ENCODE measurements at regions not wholly inside any gene's neighbourhood (a gene's known extent, or its start where the extent isn't known, plus 50 kb on each side); places are given as distances from the start of the nearest gene placed in this dataset.
"Not testable (repeated sequence)": the region's sequence is repeated elsewhere in the genome, so short reads cannot be mapped to it uniquely, and the experiment has no call there.

DNA sequence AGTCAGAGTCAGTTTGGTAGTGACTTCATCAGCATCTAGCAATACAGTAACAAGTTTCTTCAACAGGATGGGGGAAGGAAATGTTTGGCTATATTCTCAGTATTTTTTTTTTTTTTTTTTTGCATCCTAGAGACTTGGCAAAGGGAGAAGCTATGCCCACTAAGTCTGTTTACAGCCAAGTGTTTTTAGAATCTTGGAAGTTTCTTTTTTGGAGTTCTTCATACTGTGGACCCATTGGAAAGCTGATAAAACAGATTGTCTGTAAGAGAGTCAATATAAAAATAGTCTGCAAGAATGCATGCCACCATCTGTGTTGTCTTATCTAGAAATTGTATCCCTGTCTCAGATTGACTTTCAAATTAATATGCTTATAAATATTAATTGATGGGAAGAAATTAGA is 171.2 kb downstream of the ADCYAP1 start:
- no peak overlapping the region for H3K27ac Mint-ChIP-seq
- H3K36me3 Mint-ChIP-seq (ENCODE audit: low read depth): no peaks in the 10 kb centered on the region
- no peaks in the 10 kb centered on the region for H3K9me3 Mint-ChIP-seq
- no peak for DNase-seq (ENCODE audit: low spot score)
- no peaks in the 10 kb centered on the region for H3K4me1 Mint-ChIP-seq (ENCODE audit: low read depth)
- no peaks in the 10 kb centered on the region for H3K27me3 Mint-ChIP-seq (ENCODE audit: low read depth)
- H3K4me3 Mint-ChIP-seq: no peak overlapping the region

- Mint-ChIP-seq H3K4me3 (no peak overlapping the region), H3K27me3 (ENCODE audit: low read depth) (no peaks in the 10 kb centered on the region), H3K9me3 (no peaks in the 10 kb centered on the region), H3K36me3 (ENCODE audit: low read depth) (no peaks in the 10 kb centered on the region), H3K27ac (no peak overlapping the region), H3K4me1 (ENCODE audit: low read depth) (no peaks in the 10 kb centered on the region)
- DNase-seq (ENCODE audit: low spot score): no peak
These were observed 173.6 kb downstream of the ADCYAP1 start for GRCh38 chr18:1078301-1078700.

GRCh38 chr18:1083675-1084074 is 179.0 kb downstream of the ADCYAP1 start:
- not testable (repeated sequence) for H3K27me3 Mint-ChIP-seq (ENCODE audit: low read depth); DNase-seq (ENCODE audit: low spot score); H3K4me3 Mint-ChIP-seq; H3K4me1 Mint-ChIP-seq (ENCODE audit: low read depth); H3K36me3 Mint-ChIP-seq (ENCODE audit: low read depth); H3K27ac Mint-ChIP-seq; H3K9me3 Mint-ChIP-seq

DNA sequence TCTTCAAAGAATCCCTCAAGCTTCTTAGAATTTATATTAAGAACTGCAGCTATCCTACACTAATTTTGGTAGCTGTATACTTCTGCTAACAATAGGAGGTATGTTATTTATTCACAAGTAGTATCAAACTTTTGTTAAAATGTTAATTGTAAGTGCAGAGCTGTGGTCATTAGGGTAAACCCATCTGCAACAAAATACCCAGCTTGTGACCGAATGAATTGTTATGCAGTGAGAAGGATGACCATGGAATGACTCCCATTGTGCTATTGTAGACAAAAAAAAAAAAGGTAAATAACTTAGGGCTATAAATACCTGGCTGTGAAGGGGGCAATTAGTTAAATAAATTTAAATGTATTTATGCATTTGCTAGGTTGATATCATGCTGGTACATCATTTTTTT is 186.1 kb downstream of the ADCYAP1 start:
- Mint-ChIP-seq H3K4me1 (ENCODE audit: low read depth) (no peaks in the 10 kb centered on the region), H3K36me3 (ENCODE audit: low read depth) (no peaks in the 10 kb centered on the region), H3K9me3 (peaks cover 13% of the 10 kb centered on the region), H3K4me3 (no peak overlapping the region), H3K27ac (no peak overlapping the region), H3K27me3 (ENCODE audit: low read depth) (no peaks in the 10 kb centered on the region)
- DNase-seq (ENCODE audit: low spot score): no peak

DNA sequence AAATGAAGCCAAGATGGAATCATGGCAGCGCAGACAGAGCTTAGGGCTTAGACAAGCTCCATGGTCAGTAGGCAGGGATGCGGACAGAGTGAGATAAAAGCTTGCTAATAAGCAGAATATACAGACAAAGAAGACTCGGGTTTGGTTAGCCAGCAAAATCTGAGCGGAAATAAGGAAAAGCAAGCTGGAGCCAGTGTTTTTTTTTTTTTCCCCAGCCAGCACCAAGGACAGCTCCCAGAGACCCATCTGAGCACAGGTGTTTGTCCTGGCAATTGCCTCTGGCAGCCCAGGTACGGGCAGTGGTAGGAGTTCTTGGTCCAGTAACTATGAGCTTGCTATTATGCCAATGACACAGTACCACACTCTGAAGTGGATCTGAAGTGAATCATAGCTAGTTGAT is 187.6 kb downstream of the ADCYAP1 start:
- Mint-ChIP-seq H3K4me3 (no peak overlapping the region), H3K9me3 (peaks cover 15% of the 10 kb centered on the region), H3K36me3 (ENCODE audit: low read depth) (no peaks in the 10 kb centered on the region), H3K27ac (no peak overlapping the region), H3K27me3 (ENCODE audit: low read depth) (no peaks in the 10 kb centered on the region), H3K4me1 (ENCODE audit: low read depth) (no peaks in the 10 kb centered on the region)
- DNase-seq (ENCODE audit: low spot score): no peak

GRCh38 chr18:1094409-1094808 is 189.7 kb downstream of the ADCYAP1 start:
- no peaks in the 10 kb centered on the region for H3K27me3 Mint-ChIP-seq (ENCODE audit: low read depth)
- no peak for DNase-seq (ENCODE audit: low spot score)
- H3K4me1 Mint-ChIP-seq (ENCODE audit: low read depth): no peaks in the 10 kb centered on the region
- H3K9me3 Mint-ChIP-seq: peaks cover 15% of the 10 kb centered on the region
- no peak overlapping the region for H3K4me3 Mint-ChIP-seq
- H3K36me3 Mint-ChIP-seq (ENCODE audit: low read depth): no peaks in the 10 kb centered on the region
- H3K27ac Mint-ChIP-seq: no peak overlapping the region

DNA sequence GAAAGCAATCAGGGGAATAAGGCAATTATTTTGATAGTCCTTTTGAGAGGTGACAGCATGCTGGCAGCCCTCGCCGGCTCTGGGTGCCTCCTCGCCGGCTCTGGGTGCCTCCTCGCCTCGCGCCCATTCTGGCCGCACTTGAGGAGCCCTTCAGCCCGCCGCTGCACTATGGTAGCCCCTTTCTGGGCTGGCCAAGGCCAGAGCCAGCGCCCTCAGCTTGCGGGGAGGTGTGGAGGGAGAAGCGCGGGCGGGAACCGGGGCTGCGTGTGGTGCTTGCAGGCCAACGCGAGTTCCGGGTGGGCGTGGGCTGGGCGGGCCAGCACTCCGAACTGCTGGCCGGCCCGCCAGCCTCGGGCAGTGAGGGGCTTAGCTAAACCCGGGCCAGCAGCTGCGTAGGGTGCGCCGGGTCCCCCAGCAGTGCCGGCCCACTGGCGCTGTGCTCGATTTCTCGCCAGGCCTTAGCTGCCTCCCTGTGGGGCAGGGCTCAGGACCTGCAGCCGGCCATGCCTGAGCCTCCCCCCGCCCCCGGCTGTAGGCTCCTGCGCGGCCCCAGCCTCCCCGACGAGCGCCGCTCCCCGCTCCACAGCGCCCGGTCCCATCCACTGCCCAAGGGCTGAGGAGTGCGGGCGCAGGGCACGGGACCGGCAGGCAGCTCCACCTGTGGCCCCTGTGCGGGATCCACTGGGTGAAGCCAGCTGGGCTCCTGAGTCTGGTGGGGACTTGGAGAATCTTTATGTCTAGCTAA is 193.5 kb downstream of the ADCYAP1 start:
- H3K9me3 Mint-ChIP-seq: peaks cover 23% of the 10 kb centered on the region
- DNase-seq (ENCODE audit: low spot score); H3K27ac Mint-ChIP-seq; H3K4me3 Mint-ChIP-seq; H3K4me1 Mint-ChIP-seq (ENCODE audit: low read depth); H3K36me3 Mint-ChIP-seq (ENCODE audit: low read depth); H3K27me3 Mint-ChIP-seq (ENCODE audit: low read depth): not testable (repeated sequence)

GRCh38 chr18:1102848-1103247 is 198.2 kb downstream of the ADCYAP1 start:
- Mint-ChIP-seq H3K36me3 (ENCODE audit: low read depth) (no peaks in the 10 kb centered on the region), H3K27ac (no peak overlapping the region), H3K4me1 (ENCODE audit: low read depth) (no peaks in the 10 kb centered on the region), H3K9me3 (peaks cover 15% of the 10 kb centered on the region), H3K27me3 (ENCODE audit: low read depth) (no peaks in the 10 kb centered on the region), H3K4me3 (no peak overlapping the region)
- DNase-seq (ENCODE audit: low spot score): no peak

DNA sequence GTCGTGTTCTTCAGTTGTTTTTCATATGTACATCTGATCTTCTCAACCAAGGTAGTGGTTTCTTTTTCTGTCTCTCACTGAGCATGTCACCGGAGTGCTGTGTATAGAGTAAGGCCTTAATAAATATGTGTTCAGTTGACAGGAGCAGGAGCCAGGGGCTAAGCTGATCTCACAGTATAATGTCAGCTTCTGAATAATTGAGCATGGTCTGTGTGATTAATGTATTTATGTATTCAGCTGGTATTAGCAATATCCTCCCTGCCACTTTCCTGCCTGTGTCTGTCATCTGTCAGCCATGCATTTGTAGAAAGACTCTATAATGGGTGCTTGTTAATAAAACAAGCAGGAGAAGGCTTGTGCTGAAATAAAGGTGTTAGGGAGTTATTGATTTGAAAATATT is 198.9 kb downstream of the ADCYAP1 start:
- no peak for DNase-seq (ENCODE audit: low spot score)
- Mint-ChIP-seq H3K27me3 (ENCODE audit: low read depth) (no peaks in the 10 kb centered on the region), H3K4me3 (no peak overlapping the region), H3K36me3 (ENCODE audit: low read depth) (no peaks in the 10 kb centered on the region), H3K4me1 (ENCODE audit: low read depth) (no peaks in the 10 kb centered on the region), H3K9me3 (peaks cover 15% of the 10 kb centered on the region), H3K27ac (no peak overlapping the region)

GRCh38 chr18:1104181-1104881 is 199.7 kb downstream of the ADCYAP1 start:
- Mint-ChIP-seq H3K4me1 (ENCODE audit: low read depth) (no peaks in the 10 kb centered on the region), H3K9me3 (peaks cover 12% of the 10 kb centered on the region), H3K4me3 (no peak overlapping the region), H3K27me3 (ENCODE audit: low read depth) (no peaks in the 10 kb centered on the region), H3K27ac (no peak overlapping the region), H3K36me3 (ENCODE audit: low read depth) (no peaks in the 10 kb centered on the region)
- no peak for DNase-seq (ENCODE audit: low spot score)

GRCh38 chr18:1124495-1124894 is 219.8 kb downstream of the ADCYAP1 start:
- Mint-ChIP-seq H3K9me3 (peaks cover 18% of the 10 kb centered on the region), H3K36me3 (ENCODE audit: low read depth) (no peaks in the 10 kb centered on the region), H3K27me3 (ENCODE audit: low read depth) (no peaks in the 10 kb centered on the region), H3K4me3 (no peak overlapping the region), H3K4me1 (ENCODE audit: low read depth) (no peaks in the 10 kb centered on the region), H3K27ac (no peak overlapping the region)
- no peak for DNase-seq (ENCODE audit: low spot score)

DNA sequence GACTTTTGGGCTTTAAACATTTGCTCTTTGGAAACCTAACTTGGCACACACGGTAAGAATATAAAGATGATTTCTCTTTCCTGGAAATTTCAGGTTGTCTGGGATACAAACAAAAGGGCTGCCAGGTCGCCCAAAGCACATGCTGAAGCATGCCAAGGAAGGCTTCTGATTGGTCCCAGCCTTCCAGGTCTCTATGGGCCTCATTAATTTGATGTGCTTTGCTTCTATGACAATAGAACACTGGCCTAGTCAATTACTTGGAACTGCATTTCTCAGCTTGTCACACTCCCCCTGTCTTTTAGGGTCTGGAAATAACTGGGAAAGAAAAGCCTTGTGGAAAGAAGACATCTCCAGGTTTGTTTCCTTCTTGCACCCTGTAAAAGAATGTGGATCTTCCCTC is 228.9 kb downstream of the ADCYAP1 start:
- no peak for DNase-seq (ENCODE audit: low spot score)
- no peaks in the 10 kb centered on the region for H3K36me3 Mint-ChIP-seq (ENCODE audit: low read depth)
- no peak overlapping the region for H3K27ac Mint-ChIP-seq
- no peak overlapping the region for H3K4me3 Mint-ChIP-seq
- no peaks in the 10 kb centered on the region for H3K27me3 Mint-ChIP-seq (ENCODE audit: low read depth)
- peaks cover 10% of the 10 kb centered on the region for H3K9me3 Mint-ChIP-seq
- H3K4me1 Mint-ChIP-seq (ENCODE audit: low read depth): no peaks in the 10 kb centered on the region

DNA sequence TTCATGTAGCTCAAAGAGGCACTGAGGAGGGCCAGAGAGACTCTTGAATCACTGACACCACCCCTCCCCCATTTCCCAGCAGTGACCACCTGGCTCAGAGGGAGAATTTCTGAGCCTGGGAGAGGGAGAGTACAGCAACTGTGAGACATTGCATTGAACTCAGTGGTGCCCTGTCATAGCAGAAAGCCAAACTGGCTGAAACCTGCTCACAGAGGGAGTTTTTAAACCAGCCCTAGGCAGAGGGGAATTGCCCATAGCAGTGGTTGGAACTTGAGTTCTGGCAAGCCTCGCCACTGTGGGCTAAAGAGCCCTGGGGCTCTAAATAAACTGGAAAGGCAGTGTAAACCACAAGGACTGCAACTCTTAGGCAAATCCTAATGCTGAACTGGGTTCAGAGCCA is 243.1 kb downstream of the ADCYAP1 start:
- H3K4me1 Mint-ChIP-seq (ENCODE audit: low read depth): no peaks in the 10 kb centered on the region
- H3K9me3 Mint-ChIP-seq: peaks cover 39% of the 10 kb centered on the region
- no peak overlapping the region for H3K27ac Mint-ChIP-seq
- no peak overlapping the region for H3K4me3 Mint-ChIP-seq
- H3K27me3 Mint-ChIP-seq (ENCODE audit: low read depth): no peaks in the 10 kb centered on the region
- no peak for DNase-seq (ENCODE audit: low spot score)
- no peaks in the 10 kb centered on the region for H3K36me3 Mint-ChIP-seq (ENCODE audit: low read depth)

DNA sequence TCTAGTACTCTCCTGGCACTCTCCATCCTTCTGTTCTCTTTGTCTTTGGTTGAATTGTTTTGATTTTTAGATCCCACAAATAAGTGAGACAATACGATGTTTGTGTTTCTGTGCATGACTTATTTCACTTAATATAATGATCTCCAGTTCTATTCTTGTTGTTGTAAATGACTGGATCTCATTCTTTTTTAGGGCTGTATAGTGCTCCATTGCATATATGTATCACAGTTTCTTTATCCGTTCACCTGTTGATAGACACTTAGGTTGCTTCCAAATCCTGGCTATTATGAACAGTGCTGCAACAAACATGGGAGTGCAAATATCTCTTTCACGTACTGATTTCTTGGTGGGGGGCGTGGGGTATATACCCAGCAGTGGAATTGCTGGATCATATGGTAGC is 245.0 kb downstream of the ADCYAP1 start:
- Mint-ChIP-seq H3K4me3 (no peak overlapping the region), H3K4me1 (ENCODE audit: low read depth) (no peaks in the 10 kb centered on the region), H3K27me3 (ENCODE audit: low read depth) (no peaks in the 10 kb centered on the region), H3K27ac (no peak overlapping the region), H3K36me3 (ENCODE audit: low read depth) (no peaks in the 10 kb centered on the region), H3K9me3 (peaks cover 30% of the 10 kb centered on the region)
- DNase-seq (ENCODE audit: low spot score): no peak

DNA sequence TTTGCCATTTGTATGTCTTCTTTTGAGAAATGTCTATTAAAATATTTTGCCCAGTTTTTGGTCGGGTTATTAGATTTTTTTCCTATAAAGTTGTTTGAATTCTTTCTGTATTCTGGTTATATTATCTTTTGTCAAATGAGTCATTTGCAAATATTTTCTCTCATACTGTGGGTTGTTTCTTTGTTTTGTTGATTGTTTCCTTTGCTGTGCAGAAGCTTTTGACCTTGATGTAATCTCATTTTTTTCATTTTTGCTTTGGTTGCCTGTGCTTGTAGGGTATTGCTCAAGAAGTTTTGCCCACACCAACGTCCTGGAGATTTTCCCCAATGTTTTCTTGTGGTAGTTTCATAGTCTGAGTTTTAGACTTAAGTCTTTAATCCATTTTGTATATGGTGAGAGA is 245.7 kb downstream of the ADCYAP1 start:
- no peak overlapping the region for H3K27ac Mint-ChIP-seq
- DNase-seq (ENCODE audit: low spot score): no peak
- H3K9me3 Mint-ChIP-seq: peaks cover 30% of the 10 kb centered on the region
- no peaks in the 10 kb centered on the region for H3K36me3 Mint-ChIP-seq (ENCODE audit: low read depth)
- H3K27me3 Mint-ChIP-seq (ENCODE audit: low read depth): no peaks in the 10 kb centered on the region
- H3K4me3 Mint-ChIP-seq: no peak overlapping the region
- H3K4me1 Mint-ChIP-seq (ENCODE audit: low read depth): no peaks in the 10 kb centered on the region
